ENCODE measurements at regions not wholly inside any gene's neighbourhood (a gene's known extent, or its start where the extent isn't known, plus 50 kb on each side); places are given as distances from the start of the nearest gene placed in this dataset.

DNA sequence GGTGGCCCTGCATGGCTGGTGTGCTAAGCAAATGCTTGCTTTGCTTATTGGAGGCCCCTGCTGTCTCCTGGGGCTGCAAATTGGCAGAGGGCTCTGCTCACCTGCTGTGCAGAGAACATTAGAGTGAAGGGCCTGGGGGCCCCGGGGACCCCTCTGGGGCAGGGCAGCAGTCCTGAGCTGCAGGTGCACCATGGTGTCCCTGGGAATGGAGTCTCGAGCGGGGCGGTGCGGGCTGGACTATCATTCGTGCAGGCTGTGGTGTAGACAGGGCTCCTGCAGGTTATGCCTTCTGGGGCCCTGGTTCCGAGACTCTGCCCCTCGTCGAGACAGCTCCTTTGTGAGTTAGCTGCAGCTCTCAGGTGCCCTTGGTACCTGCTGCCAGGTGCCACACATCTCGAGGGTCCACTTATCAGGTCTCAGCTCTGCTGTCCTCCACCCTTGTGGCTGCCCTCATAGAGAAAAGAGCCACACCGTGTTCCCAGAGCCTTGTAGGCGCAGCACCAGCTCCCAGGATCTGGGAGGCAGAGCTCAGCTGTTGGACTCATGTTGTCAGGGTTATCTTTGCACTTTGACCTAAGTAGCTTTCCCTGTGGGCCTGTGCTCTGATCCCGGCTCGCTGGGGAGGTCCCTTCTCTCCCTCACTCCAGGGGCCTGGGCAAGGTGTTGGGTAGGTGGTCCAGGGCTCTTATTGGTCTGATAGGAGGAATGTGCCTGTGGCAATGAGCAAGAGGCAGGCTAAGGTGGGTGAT is 58.0 kb upstream of the ZNF536 start:
- no peak for DNase-seq

DNA sequence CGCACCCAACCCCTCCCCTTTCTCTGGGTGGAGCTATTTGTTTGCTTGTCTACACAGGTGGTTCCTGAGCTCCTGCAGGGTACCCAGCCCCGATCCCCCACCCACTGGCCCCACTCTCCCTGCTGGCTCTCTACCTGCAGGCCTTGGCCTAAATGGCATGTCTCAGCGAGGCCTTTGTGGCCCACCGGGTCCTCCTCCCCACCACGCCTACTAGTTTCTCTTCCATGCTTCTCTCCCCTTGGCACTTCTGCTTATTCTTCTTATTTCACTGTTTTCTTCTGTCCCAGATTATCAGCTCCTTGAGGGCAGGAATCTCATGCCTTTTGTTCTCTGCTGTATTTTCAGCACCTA is 57.4 kb upstream of the ZNF536 start:
- DNase-seq = no peak

DNA sequence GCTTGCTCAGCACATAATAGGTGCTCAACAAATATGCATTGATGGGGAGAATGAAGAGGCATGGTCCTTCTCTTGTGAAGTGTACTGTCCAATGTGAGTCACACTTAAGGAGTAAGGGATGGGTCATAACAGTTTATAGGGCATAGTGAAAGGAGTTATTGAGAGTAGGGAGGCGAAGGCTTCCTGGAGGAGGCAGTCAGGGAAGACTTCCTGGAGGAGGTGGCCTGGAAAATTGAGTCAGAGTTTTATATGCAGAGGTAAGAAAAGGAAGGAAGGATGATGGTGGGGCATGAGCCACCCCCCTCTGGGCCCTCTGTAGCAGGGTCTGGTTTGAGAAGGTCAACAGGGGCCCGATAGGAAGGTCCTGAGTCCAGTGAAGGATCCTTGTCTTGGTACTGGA is 57.0 kb upstream of the ZNF536 start:
- no peak for DNase-seq

DNA sequence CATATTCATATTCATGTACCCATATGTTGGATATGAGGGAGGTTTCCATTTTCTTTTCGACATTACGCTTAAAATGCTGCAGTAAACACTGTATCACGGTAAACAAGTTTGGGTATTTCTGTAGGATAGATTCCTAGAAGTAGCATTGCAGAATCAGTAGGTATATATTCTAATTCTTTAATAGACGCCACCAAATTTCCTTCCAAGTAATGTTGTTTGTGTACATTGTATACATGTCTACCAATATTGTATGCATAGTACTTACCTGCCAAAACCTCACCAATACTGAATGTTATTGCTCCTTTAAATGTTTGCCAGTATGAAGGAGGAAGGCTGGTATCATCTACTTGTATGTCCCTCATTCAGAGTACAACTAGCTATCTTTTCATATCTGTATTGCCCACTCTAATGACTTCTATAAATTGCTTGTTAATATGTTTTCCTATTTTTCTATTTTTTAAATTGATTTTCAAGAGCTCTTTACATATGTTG is 56.1 kb upstream of the ZNF536 start:
- no peak for DNase-seq

DNA sequence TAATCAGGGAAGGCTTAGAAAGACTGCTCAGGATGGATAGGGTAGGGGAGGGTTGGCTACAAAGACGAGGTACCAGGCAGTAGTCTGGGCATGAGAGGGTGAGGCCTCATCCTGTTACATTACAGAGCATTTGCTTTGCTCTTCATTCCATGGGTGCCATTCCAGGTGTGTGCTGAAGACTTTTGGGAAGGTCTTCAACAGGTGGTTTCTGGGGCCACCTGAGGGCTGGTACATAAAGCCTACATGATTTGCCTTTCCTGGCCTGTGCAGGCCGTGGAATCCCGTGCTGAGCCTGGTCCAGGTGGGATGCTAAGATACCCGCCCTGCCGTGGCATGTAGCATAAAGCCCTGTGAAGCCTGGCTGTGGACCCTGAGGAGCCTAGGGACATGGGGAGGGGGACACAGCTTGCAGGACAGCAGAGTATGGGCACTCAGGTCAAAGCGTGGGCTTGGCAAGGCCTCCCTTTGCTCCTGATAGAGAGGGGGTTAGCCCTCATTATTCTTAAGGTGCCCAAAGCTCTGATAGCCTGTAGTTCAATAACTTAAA is 55.6 kb upstream of the ZNF536 start:
- no peak for DNase-seq

DNA sequence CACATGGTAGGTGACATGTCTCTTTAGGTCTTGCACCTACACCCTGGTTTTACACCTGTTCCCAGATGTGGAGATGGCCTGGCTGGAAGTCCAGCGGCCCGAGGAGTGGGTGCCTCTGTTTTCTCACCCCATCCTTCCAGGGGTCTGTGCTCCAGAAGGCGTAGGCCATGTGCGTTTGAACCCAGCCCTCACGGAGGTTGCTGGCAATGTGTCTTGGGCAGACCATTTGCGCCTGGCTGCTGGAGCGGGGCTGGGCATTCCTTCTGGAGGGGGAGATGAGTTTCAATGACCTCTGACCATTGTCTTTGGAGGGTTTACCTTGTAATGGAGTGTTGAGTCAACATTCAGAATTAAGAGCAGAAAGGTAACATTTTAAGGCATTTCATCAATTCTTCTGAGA is 54.8 kb upstream of the ZNF536 start:
- no peak for DNase-seq

DNA sequence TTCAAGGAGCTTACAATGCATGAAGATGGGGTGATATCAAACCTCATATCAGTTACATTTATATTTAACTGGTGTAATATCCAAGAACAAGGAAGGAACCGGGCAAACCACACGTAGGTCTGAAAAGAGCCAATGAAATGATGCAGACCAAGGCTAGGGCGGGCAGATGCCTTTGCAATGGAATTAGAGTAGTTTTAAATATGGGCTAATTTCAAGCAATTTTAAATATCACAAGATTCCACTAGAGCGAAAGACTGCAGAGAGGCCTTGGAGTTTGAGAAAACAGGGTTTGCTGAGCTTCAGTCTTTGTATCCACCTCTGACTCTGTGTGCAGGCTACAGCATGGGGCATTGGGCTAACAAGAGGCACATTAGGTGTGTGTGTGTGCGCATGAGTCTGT is 53.9 kb upstream of the ZNF536 start:
- DNase-seq = no peak

DNA sequence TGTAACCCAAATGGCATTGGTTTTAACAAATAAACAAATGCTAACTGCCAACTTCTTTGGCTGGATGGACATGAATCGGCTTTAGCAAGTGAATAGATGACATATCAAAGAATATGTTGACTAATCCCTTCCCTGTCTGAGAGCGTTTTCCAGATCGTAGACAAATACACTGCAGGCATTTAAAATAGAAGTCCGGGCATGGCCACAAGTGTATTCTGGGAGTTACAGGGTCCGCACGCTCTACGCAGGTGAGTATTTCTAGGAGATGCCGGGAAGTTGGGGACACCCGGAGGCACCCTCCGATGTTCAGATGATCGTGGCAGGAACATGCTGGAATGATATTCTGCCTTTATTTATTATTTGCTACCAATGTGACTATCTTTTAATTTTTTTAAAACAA is 53.2 kb upstream of the ZNF536 start:
- no peak for DNase-seq

DNA sequence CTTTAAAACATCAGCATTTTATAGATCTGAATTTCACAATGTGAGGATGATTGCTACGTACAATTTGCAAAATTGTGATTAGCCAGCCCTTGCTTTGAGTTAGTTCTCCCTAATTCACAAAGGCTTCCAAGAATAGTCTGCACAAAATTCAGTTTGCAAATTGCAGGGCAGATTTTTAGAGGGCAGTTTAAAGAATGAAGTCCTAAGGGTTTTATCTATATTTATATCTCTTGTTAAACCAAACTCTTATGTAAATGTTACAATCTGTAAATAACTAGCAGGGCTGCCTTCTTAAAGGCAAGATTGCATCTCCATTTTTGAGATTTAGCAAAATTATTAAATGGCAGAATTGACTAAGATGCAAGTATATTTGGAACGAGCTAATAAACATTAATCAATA is 52.8 kb upstream of the ZNF536 start:
- DNase-seq = no peak

DNA sequence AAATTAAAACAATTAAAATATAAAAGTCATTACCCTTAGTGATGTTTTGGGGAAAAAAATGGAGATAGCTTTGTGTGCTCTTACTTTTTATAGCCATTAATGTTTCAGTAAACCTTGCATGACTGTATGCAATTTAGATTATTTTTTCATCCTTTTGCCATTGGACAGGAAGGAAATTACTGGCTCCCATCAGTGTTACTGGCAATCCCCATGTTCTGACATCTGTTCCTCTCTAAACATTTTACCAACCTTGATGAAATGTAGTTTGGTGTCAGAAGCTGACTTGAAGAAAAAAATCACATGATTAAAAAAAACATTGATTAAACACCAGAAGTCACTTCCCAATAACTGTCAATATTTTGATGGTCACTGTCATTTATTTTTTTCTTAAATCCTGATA is 52.3 kb upstream of the ZNF536 start:
- DNase-seq = no peak

DNA sequence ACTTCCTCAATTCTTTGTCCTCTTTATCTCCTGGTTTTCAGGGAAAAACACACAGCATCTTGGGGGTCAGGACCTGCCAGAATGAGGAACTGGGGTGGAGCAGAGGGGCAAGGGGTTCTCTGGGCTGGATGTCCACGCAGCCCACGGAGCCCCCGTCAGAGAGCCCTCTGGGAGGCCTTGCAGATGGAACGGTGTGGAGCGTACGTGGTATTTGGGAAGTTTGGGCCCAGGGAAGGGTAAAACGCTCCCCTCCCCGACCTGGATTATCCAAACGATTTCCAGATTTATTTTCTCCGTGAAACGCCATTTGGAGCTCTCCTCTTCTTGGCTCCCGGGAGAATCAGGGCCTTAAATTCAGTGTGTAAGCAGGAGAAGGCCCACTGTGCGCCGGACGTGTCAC is 51.7 kb upstream of the ZNF536 start:
- DNase-seq = no peak

DNA sequence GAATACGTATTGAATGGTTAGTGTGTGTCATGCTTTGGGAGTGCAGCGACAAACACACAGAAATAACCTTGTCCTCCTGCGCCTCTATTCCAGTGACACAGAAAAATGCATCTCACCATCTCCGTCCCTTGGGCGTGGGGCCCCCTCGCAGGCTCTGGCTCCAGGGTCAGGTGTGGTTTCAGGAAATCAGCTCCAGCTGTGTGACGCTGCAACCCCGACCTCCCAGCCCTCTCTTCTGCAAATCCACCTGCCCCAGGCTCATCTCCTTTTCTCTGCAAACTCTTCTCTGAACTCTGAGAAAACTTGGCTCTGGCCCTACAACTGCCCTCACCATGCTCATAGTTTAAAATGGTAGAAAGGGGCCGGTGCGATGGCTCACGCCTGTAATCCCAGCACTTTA is 51.3 kb upstream of the ZNF536 start:
- DNase-seq = no peak

Data from Kasumi-1 (cell line).